HK-2 (cell line): ENCODE measurements at regions not wholly inside any gene's neighbourhood (a gene's known extent, or its start where the extent isn't known, plus 50 kb on each side); places are given as distances from the start of the nearest gene placed in this dataset.

Source experiments
- DNase-seq: peaks from one replicate; pipeline ENCODE4 v3.0.0-alpha.2; 2018; ENCODE audit not compliant: unreplicated experiment

GRCh38 chr2:239674101-239674980 is 273.5 kb upstream of the HDAC4 start:
- DNase-seq, result no peak

- no peak for DNase-seq
Measured at GRCh38 chr2:239673641-239674040, 272.8 kb upstream of the HDAC4 start.

GRCh38 chr2:239671916-239672849 is 271.4 kb upstream of the HDAC4 start:
- no peak for DNase-seq

- DNase-seq, result no peak
Measured at GRCh38 chr2:239671471-239671870, 270.7 kb upstream of the HDAC4 start.

- no peak for DNase-seq
Measured at GRCh38 chr2:239670463-239671120, 269.8 kb upstream of the HDAC4 start.

- DNase-seq, result no peak
Measured at GRCh38 chr2:239669899-239670460, 269.2 kb upstream of the HDAC4 start.

GRCh38 chr2:239669181-239669898 is 268.5 kb upstream of the HDAC4 start:
- DNase-seq, result no peak

- DNase-seq, result no peak
Measured at GRCh38 chr2:239668651-239669050, 267.8 kb upstream of the HDAC4 start.

GRCh38 chr2:239668042-239668441 is 267.2 kb upstream of the HDAC4 start:
- no peak for DNase-seq

- no peak for DNase-seq
Measured at GRCh38 chr2:239667431-239667985, 266.7 kb upstream of the HDAC4 start.

GRCh38 chr2:239666855-239667376 is 266.1 kb upstream of the HDAC4 start:
- DNase-seq, result no peak

- DNase-seq, result no peak
Measured at GRCh38 chr2:239666053-239666854, 265.4 kb upstream of the HDAC4 start.

- no peak for DNase-seq
Measured at GRCh38 chr2:239664216-239664810, 263.5 kb upstream of the HDAC4 start.

GRCh38 chr2:239663364-239663924 is 262.6 kb upstream of the HDAC4 start:
- no peak for DNase-seq

GRCh38 chr2:239662413-239663120 is 261.7 kb upstream of the HDAC4 start:
- DNase-seq, result no peak

GRCh38 chr2:239661334-239662312 is 260.8 kb upstream of the HDAC4 start:
- no peak for DNase-seq
